H1 (cell line): ENCODE measurements at regions not wholly inside any gene's neighbourhood (a gene's known extent, or its start where the extent isn't known, plus 50 kb on each side); places are given as distances from the start of the nearest gene placed in this dataset.

ENCODE experiments used
- ATF3 ChIP-seq: IDR thresholded peaks from 2 replicates; pipeline ENCODE4 v1.6.1; 2011; ENCODE audit warnings: low read depth, mild to moderate bottlenecking, low read length; ENCODE audit not compliant: insufficient read depth
- CEBPB ChIP-seq: IDR thresholded peaks from 2 replicates; pipeline ENCODE4 v1.6.1; 2012; ENCODE audit warnings: low read depth, low read length
- CTCF ChIP-seq, 3 experiments: IDR thresholded peaks; 1 replicate in 2 of 3; 2 replicates in 1 of 3; pipeline versions ENCODE4 v1.5.1 to v1.6.1; 2011; ENCODE audit warnings: low read length in 3 of 3, mild to moderate bottlenecking in 3 of 3, inconsistent platforms in 2 of 3, low read depth in 1 of 3, moderate library complexity in 1 of 3; ENCODE audit not compliant: insufficient read depth in 1 of 3; ENCODE audit errors: control extremely low read depth in 1 of 3
- EGR1 ChIP-seq: IDR thresholded peaks from 2 replicates; pipeline ENCODE4 v1.6.1; 2011; ENCODE audit warnings: low read depth, low read length, borderline replicate concordance
- EZH2 ChIP-seq: fragments of 200-600 bp; sonication (generic); IDR thresholded peaks from 2 replicates; pipeline ENCODE4 v1.7.1; 2012; ENCODE audit warnings: low read depth, mild to moderate bottlenecking, moderate library complexity, low read length, inconsistent platforms; ENCODE audit not compliant: severe bottlenecking
- FOSL1 ChIP-seq: IDR thresholded peaks from 2 replicates; pipeline ENCODE4 v1.6.1; 2011; ENCODE audit warnings: mild to moderate bottlenecking, low read depth, low read length, moderate library complexity; ENCODE audit not compliant: insufficient read depth
- GABPA ChIP-seq: IDR thresholded peaks from 2 replicates; pipeline ENCODE4 v1.6.1; 2011; ENCODE audit warnings: mild to moderate bottlenecking, low read length, moderate library complexity, borderline replicate concordance; ENCODE audit not compliant: insufficient read depth
- GTF2F1 ChIP-seq: IDR thresholded peaks from 2 replicates; pipeline ENCODE4 v1.6.1; 2012; ENCODE audit warnings: low read depth, low read length, improper control_type of control experiment, borderline replicate concordance
- KDM1A ChIP-seq: fragments of 200-600, 300-600 bp; sonication (generic); IDR thresholded peaks from 2 replicates; pipeline ENCODE4 v1.7.1; 2016; ENCODE audit warnings: mild to moderate bottlenecking, low read length, borderline replicate concordance
- POLR2A ChIP-seq, 2 experiments: IDR thresholded peaks; 1 replicate in 1 of 2; 2 replicates in 1 of 2; pipeline ENCODE4 v1.6.1; 2011; ENCODE audit warnings: low read depth in 2 of 2, low read length in 2 of 2, mild to moderate bottlenecking in 2 of 2; ENCODE audit errors: control extremely low read depth in 1 of 2
- SP1 ChIP-seq: IDR thresholded peaks from 2 replicates; pipeline ENCODE4 v1.6.1; 2011; ENCODE audit warnings: low read depth, low read length

- no peak for TF ChIP-seq GTF2F1
- TF ChIP-seq FOSL1: no peak
- TF ChIP-seq CTCF (IDR thresholded peaks at IDR 0.05; ENCODE audit: control extremely low read depth in 1 of 3, insufficient read depth in 1 of 3, low read depth in 1 of 3, low read length in 3 of 3): no peak
- TF ChIP-seq KDM1A: no peak
- no peak for TF ChIP-seq POLR2A (IDR thresholded peaks at IDR 0.05; ENCODE audit: control extremely low read depth in 1 of 2, low read depth in 2 of 2, low read length in 2 of 2)
- TF ChIP-seq EGR1: no peak
- TF ChIP-seq CEBPB: no peak
- TF ChIP-seq EZH2: no peak
- no peak for TF ChIP-seq ATF3
- no peak for TF ChIP-seq GABPA
- TF ChIP-seq SP1: no peak
These were observed 98.7 kb upstream of the ZPLD1 start for GRCh38 chr3:102336130-102336529.
